NCI-H69 (cell line): ENCODE measurements at regions not wholly inside any gene's neighbourhood (a gene's known extent, or its start where the extent isn't known, plus 50 kb on each side); places are given as distances from the start of the nearest gene placed in this dataset.
A peak's percentile ranks its signal among the peaks of the same experiment; 100 is the strongest.
"Not testable (repeated sequence)": the region's sequence is repeated elsewhere in the genome, so short reads cannot be mapped to it uniquely, and the experiment has no call there.

ENCODE experiments used
- DNase-seq: peaks from one replicate; lab custom pipeline; 2025; lab: John Stamatoyannopoulos, UW

DNA sequence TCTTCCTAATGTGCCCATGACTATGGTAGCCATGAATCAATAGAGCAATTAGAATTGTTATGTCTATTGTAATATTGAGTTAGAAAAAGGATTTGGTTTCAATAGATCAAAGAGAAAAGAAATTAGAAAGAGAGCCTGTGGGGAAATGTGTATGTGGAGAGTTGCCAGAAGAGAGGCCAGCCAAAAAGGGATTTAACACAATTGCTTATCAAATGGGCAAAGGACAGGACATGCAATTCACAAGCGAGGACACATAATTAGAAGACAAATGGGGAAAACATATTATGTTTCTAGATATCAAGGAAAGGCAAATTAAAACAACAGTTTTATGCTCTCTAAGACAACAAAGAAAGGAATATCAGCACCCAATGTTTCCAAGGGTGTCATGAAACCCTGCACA lies 403.2 kb upstream of the KLHL29 start:
- DNase-seq = no peak

DNA sequence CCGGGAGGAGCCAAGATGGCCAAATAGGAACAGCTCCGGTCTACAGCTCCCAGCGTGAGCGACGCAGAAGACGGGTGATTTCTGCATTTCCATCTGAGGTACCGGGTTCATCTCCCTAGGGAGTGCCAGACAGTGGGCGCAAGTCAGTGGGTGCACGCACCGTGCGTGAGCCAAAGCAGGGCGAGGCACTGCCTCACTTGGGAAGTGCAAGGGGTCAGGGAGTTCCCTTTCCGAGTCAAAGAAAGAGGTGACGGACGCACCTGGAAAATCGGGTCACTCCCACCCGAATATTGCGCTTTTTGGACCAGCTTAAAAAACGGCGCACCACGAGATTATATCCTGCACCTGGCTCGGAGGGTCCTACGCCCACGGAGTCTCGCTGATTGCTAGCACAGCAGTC lies 400.8 kb upstream of the KLHL29 start:
- not testable (repeated sequence) for DNase-seq

DNA sequence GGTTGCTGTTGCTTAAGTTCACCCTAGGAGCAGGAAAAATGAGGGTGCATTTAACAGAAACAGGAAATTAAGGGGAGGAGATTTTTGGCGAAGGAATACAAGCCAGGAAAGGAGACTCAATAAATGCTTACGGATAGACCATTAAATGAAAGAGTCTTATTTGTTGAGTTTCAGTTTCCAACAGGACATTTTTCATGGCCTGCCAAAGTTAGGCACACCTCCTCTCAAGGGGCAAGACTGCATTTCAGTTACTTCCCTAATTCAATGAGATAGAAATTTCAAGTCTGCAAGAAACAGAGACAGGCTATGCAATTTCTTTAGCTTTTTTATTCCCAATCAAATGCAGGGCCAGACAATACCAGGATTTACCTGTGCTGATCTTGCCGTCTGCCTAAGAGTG lies 394.7 kb upstream of the KLHL29 start:
- no peak for DNase-seq

DNA sequence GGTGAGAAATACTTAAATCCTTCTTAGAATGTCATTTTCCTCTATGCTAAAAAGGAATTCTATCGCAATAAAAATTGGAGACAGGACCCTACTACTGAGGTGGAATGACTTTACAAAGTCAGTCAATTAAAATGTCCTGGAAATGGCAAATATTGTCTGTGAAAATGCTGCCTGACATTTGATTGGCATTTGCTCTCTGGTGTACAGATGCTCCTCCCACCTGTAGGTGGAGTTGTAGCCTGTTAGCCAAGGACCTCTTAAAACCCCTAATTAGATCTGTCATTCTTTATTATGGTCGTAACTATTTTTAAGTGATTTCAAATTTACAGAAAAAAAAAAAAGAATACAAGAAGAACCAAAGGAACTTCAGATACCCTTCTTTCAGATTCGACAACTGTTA lies 393.1 kb upstream of the KLHL29 start:
- DNase-seq = peak; percentile 25

DNA sequence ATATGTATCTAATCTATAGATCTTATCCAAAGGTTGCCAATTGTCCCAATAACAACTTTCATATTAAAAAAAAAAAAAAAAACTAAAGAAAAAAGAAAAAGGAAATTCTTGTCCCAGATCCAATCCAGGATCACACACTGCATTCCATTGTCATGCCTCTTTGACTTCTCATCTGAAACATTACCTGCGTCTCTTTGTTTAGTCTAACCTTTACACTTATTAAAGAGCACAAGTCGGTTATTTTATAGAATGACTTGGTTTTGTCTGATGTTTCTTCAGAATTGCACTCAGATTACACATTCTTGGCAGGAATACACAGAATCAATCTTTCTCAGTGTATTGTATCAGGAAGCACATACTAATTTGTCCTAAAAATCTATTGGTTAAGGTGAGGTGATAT lies 392.5 kb upstream of the KLHL29 start:
- DNase-seq = no peak

DNA sequence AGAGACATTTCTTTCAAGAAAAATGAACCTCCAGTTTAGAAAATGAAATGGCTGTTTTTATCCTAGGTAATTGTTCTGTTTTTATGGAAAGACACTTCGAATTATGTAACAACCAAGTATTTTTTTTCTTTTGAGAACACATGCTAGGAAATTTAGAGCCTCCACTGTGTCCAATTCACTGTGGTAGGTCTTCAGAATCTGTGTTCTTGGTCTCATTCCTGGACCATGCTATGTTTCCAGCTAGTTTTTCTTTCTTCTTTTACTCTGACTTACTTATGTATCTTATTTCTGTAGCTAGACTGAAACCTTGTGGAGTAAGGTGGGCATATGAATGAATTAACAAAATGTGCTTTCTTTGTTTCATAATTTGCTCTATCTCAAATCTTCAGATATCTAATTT lies 391.7 kb upstream of the KLHL29 start:
- DNase-seq = no peak

DNA sequence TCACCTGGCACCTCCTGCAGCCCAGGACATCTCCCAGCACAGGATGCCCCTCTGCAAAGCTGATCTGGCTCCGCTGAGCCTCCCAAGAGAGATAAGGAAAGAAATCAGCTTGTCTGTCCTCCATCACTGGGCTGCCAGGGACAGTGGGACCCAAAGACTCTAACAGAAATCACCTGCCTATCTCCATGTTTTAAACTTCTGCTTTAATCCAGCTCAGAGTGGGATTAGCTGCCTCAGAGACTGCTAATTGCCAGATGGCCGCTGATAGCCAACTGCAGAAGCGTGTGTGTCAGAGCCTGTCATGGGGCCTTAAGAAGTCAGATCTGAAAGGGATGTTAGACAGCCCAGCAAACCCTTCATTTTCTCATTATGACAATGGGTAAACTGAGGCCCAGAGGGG lies 389.4 kb upstream of the KLHL29 start:
- no peak for DNase-seq

DNA sequence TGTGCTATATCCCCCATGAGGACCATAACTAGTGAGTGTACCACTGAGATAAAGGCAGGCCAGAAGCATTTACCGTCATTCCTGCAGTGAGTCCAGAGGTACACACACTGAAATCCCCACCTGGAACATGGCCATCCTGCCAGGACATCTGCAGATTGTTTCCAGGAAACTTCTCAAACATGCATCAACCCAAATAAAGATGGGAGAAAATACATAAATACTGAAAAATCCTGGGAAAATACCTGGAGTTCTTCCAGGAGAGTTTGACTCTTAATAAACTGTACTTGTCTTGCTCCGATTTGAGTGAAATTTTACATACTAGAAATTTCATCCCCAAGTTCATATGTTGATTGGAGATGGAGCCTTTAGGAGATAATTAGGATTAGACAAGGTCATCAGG lies 388.1 kb upstream of the KLHL29 start:
- DNase-seq = no peak

DNA sequence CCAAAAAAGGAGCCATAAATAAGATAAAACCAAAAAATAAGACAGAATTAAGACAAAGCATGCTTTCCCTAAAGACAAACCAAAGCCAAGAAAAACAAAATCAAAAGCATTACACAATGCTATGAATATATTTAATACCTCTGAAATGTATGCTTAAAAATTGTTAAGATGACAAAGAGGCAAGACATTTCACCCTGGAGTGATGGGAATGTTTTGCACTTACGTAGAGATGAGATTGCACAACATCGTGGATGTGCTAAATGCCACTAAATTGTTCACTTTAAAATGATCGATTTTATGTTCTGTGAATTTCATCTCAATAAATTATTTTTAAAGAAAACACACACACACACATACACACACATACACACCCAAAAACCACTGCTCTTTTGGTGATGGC lies 386.6 kb upstream of the KLHL29 start:
- DNase-seq = no peak

DNA sequence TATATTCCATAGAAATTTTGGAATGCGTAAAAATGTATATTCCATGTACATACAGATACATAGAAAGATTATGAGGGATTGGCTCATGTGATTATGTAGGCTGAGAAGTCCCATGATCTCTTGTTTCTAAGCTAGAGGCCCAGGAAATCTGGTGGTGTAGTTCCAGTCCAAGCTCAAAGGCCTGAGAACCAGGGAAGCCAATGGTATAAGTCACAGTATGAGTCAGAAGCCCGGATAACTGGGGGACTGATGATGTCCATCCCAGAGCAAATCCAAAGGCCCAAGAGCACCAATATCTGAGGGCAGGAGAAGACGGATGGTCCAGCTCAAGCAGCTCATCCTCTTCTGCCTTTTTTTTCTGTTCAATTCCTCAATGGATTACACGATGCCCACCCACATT lies 385.0 kb upstream of the KLHL29 start:
- DNase-seq = no peak

DNA sequence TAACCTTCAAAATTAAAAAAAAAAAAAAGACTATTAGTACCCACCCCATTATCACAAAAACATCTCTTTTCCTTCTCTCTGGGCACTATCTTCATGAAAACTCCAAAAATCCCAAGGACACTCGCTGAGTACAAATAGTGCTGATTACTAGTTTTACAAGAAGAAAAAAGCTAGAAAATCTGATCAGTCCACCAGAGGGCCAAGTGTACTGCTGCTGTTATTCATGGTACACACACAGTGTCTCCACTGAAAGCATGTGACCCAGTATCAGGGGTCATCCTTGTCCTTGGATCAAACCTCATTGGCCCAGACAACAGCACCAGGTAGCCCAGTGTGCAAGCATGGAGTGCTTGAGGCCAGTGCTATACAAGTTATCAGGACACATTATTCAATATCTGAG lies 382.7 kb upstream of the KLHL29 start:
- peak; percentile 4 for DNase-seq

DNA sequence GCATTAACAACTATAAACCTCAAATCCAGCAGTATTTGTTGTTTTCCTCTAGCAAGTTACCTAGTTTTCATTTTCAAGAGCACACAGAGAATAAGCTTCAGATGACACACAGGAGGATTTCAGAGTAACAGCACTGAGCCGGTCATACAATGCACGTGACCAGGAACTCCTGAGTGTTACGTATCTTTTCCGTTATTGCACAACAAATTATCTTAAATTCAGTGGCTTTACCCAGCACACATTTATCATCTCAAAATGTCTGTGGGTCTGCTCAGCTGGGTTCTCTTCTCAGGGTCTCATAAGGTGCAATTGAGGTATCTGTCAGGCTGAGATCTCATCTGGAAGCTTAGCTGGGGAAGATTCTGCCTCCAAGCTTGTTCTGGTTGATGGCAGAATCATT lies 379.5 kb upstream of the KLHL29 start:
- no peak for DNase-seq

DNA sequence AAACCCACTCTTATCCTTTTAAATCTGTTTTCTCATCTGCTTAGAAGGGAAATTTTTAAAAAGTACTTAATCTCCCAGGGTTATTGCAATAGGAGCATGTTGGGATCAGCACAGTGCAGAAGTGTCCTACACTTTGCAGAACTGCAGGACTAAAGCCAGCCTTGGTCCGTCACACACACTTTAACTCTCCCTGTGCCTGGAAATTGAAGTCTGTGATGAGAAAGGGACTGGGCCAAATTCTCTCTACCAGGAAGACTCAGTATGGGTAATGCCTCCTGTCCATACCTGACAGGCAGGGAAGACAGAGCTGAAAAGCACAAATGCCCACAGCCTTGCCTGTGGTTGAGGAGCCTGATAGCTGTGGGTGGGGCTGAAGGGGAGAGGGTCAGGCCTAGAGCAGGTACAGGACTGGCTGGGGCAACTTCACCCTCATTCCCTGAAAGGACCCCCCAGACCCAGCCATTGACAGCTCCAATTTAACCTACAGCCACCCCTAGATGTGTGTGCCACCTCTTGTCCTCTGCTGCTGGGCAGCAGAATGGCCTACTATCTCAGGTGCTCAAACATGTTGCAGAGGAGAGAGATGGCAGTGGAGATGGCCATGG lies 377.2 kb upstream of the KLHL29 start:
- DNase-seq = no peak

DNA sequence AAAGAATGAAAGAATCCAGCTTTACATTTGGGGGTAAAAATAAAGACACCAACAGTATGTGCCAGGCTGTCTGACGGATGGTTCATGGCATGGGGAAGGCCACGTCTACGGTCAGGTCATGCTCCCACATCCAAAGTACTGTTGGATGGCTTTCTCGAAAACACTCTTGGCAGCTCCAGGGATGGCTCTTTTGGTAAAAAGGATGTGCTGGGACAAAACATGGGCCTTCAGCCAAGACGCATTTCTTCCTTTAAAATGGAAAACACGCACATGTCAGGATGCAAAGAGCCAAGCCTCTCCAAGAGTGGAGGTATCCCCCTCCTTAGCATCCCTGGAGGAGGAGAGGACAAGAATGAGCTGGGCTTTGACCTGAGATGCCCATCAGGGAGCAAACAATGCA lies 376.5 kb upstream of the KLHL29 start:
- DNase-seq = no peak

DNA sequence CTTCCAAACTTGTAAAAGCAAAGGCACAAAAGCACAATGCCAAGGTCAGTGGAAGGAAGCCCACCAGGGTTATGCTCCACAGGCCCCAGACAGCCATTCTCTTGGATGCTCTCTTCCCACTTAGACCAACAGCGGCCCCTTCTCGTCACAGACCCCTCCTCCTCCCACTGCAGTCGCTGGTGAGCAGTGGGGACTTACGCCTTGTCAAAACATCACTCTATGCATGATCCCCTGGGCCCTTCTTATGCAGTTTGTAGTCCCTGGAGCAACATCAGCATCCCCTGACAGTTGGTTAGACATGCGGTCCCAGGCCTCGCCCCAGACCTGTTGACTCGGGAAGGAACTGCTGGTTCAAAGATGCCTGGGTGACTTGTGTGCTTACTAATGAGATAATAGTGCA lies 376.0 kb upstream of the KLHL29 start:
- DNase-seq = no peak

DNA sequence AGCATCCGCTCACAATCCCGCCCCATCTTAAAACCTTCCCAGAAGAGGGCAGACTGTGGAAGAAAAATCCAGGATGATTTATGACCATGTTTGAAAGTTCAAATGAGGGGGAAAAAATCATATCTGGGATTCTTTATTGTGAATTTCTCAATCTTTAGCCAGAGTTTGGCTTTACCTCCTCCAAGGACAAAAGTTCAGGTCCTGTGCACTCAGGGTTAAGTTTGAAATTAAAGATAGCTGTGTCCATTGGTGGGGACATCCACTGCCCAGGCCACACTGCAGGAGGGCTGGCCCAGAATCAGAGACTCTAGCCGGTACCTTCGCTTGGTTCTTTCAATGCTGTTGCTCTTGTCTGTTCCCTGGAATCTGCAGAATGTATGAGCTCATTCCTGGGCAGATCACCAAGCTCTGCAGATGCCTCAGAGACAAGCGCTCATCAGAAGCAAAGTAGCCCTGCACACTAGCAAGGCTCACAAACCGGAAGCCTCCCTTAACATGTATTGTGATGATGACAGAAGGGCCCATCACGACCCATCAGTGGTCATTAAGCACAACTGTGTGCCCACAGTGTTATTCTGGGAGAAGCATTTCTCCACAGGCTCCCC lies 375.3 kb upstream of the KLHL29 start:
- DNase-seq = peak; percentile 34

DNA sequence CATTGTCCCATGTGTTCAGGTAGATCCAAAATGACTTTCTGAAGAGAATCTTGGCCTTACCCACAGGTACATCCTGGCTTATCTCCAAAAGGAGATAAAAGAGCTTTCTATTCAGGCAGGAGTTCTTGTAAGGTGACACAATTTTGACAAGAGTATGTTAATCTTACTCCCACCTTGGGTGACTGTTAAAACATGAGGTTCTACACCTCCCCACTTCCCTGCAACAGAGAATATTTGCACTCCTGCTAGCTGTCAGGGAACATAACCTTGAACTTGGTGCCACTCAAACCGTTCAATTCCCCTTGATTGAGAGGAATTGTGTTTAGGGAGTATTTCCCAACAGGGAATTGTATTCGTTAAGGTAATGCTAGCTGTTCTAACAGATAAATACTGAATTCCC lies 372.5 kb upstream of the KLHL29 start:
- DNase-seq = no peak

DNA sequence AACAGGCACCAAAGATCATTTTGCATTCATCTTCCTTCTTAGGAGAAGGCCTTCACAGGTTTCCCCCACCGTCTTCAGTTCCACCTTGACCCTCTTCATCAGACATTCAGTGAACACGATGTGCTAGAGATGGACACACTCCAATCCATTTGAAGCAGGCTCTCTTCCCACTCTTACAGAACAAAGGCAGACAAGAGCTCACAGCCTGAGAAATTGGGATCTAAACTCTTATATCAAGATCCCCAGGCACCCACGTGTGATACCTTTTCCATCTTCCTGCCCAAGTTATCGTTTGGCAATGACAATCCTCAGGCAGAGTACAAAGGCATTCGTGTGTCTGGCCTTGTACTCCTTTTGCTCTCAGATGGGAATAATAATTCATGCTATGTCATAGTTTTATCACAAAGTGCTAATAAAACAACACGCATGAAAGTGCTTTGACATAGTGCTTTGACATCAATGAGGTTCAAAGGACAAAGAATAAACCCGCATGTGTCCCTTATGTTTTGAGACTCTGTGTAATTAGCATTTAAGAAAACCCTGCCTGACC lies 369.3 kb upstream of the KLHL29 start:
- no peak for DNase-seq

DNA sequence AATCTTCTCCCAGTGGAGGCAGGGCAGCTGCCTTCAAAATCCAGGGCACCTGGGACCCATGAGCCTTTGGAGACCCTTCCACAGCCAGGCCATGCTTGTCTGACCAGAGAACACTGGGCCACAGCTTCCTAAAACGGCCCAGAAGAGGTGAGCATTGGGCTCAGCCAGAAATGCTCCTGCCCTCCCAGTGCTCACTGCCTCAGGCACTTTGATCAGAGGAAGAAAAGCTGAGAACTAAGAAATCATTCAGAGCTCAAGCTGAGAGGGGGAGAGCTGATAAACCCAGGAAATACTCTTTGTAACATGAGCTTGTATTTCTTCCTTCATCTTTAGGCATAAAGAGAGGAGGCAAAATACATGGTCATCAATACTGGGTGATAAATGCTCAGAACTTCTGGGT lies 365.5 kb upstream of the KLHL29 start:
- peak; percentile 41 for DNase-seq

DNA sequence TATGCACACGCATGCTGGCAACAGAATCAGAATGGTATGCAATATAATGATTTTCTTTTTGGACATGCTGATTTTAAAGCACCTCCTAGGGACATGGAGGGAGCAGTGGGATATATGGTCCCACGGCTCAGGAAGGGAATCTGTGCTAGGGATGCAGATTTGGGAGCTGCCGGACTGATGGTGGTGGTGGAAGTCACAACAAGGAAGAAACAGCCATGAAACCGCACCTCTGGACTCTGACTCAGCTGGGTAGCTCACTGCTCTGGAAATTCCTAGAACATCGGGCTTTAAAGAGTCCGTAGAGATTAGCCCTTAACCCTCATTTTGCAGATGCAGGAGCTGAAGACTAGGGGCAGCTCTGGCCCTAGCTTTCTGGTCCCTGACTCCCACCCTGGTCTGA lies 364.3 kb upstream of the KLHL29 start:
- DNase-seq = no peak

DNA sequence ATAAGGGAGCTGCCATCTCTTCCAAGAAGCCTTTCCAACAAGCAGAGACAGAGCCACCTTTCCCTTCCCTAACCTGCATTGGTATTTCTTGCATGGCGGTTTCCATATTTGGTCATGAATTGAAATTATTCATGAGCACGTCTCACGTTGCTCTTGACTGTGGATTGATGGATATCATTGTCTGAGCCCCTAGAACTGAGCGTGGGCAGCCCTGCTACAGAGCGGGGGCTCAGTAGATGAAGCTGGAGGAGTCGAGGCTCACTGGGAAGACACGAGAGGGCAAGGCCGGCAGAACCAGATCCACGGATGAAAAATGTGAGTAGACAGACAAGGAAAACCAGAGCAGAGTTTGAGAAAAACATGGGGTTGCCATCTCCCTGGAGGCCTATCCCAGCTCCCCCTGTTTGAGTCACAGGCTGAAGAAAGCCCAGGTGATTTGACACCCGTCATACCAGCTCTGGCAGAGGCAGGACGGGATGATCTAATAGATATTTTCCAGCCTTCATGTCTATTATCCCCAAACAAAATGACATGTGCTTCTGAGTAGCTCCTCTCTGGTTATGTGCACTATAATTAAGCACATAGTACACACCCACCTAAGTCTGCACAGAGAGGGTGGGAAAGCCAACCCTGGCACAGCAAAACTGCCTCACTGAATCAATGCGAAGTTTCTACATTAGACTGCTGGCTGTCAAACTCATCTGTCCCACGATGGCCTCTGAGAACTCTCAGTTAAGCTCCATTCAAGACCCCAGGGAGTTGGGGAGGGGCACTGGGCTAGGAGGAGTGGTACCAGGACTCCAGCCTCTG lies 363.5 kb upstream of the KLHL29 start:
- DNase-seq = no peak

DNA sequence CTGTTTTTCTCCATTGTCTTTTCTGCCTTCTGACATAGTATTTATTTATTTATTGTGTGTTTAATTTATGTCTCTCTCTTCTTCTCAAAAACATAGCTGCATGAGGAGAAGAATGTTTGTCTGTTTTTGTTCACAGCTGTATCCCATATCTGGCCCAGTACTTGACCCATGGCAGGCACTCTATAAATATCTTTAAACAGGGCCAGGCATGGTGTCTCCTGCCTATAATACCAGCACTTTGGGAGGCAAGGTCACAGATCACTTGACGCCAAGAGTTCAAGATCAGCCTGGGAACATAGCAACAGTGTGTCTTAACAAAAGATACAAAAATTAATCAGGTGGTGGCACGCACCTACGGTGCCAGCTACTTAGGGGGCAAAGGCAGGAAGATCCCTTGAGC lies 361.3 kb upstream of the KLHL29 start:
- DNase-seq = no peak

DNA sequence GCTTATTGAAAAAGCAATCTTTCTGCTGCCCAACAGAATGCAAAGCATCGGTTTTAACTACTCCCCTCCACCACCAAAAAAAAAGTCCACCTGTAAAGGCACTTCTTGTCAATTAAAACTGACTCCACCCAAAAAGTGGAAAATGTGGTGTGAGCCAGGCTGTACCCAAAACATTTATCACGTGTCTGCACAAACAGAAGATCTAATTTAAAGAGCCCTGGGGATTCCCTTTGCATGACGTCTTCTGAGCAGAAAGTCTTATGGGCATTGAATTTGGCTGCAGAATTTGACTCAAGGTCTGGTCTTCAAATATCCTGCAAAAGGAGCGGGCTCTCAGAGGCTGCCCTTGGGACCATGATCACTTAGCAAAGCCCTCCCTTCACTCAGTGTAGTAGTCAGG lies 358.3 kb upstream of the KLHL29 start:
- DNase-seq = no peak
